HTR-8/SVneo (cell line): ENCODE measurements at regions not wholly inside any gene's neighbourhood (a gene's known extent, or its start where the extent isn't known, plus 50 kb on each side); places are given as distances from the start of the nearest gene placed in this dataset.

Source experiments
- DNase-seq: peaks from one replicate; pipeline ENCODE4 v3.0.0; 2011; ENCODE audit warnings: low spot score, mixed read lengths; ENCODE audit not compliant: insufficient read length
- FAIRE-seq: peaks from 2 replicates; lab custom pipeline; 2011; peaks lifted over from hg19 to GRCh38; lab: Jason Lieb, UNC

- DNase-seq (no peak), FAIRE-seq (no peak)
Measured at GRCh38 chr6:5946701-5947100, 60.0 kb downstream of the NRN1 start.

- DNase-seq (no peak), FAIRE-seq (no peak)
Measured at GRCh38 chr6:5946181-5946580, 60.5 kb downstream of the NRN1 start.

- FAIRE-seq (no peak), DNase-seq (no peak)
Measured at GRCh38 chr6:5943591-5943990, 63.1 kb downstream of the NRN1 start.

- no peak for FAIRE-seq
Measured at GRCh38 chr6:5942591-5942990, 64.1 kb downstream of the NRN1 start.

GRCh38 chr6:5941188-5941587 lies 65.5 kb downstream of the NRN1 start:
- FAIRE-seq (no peak), DNase-seq (no peak)

More at GRCh38 chr6:5942591-5942990, 64.1 kb downstream of the NRN1 start:
- no peak for DNase-seq

- FAIRE-seq = no peak
- no peak for DNase-seq
Measured at GRCh38 chr6:5938934-5939333, 67.8 kb downstream of the NRN1 start.

- no peak for FAIRE-seq
- no peak for DNase-seq
Measured at GRCh38 chr6:5937936-5938706, 68.6 kb downstream of the NRN1 start.

GRCh38 chr6:5937169-5937909 lies 69.4 kb downstream of the NRN1 start:
- no peak for DNase-seq
- no peak for FAIRE-seq

GRCh38 chr6:5936631-5937030 lies 70.1 kb downstream of the NRN1 start:
- FAIRE-seq (no peak), DNase-seq (no peak)

- DNase-seq (no peak), FAIRE-seq (no peak)
Measured at GRCh38 chr6:5936140-5936539, 70.6 kb downstream of the NRN1 start.

- FAIRE-seq (no peak), DNase-seq (no peak)
Measured at GRCh38 chr6:5930968-5931367, 75.8 kb downstream of the NRN1 start.

GRCh38 chr6:5930143-5930770 lies 76.5 kb downstream of the NRN1 start:
- FAIRE-seq (no peak), DNase-seq (no peak)

- FAIRE-seq (no peak), DNase-seq (no peak)
Measured at GRCh38 chr6:5923840-5924239, 82.9 kb downstream of the NRN1 start.

- no peak for DNase-seq
- FAIRE-seq = no peak
Measured at GRCh38 chr6:5922230-5922629, 84.5 kb downstream of the NRN1 start.

GRCh38 chr6:5909721-5910120 lies 97.0 kb downstream of the NRN1 start:
- DNase-seq (no peak), FAIRE-seq (no peak)

GRCh38 chr6:5906842-5907241 lies 99.9 kb downstream of the NRN1 start:
- FAIRE-seq (no peak), DNase-seq (no peak)

GRCh38 chr6:5906340-5906670 lies 100.4 kb downstream of the NRN1 start:
- FAIRE-seq = no peak

GRCh38 chr6:5905431-5906339 lies 101.0 kb downstream of the NRN1 start:
- FAIRE-seq = no peak
- no peak for DNase-seq

More at GRCh38 chr6:5906340-5906670, 100.4 kb downstream of the NRN1 start:
- no peak for DNase-seq

- no peak for FAIRE-seq
- DNase-seq = no peak
Measured at GRCh38 chr6:5904532-5904931, 102.2 kb downstream of the NRN1 start.
